ENCODE measurements at regions not wholly inside any gene's neighbourhood (a gene's known extent, or its start where the extent isn't known, plus 50 kb on each side); places are given as distances from the start of the nearest gene placed in this dataset.

DNA sequence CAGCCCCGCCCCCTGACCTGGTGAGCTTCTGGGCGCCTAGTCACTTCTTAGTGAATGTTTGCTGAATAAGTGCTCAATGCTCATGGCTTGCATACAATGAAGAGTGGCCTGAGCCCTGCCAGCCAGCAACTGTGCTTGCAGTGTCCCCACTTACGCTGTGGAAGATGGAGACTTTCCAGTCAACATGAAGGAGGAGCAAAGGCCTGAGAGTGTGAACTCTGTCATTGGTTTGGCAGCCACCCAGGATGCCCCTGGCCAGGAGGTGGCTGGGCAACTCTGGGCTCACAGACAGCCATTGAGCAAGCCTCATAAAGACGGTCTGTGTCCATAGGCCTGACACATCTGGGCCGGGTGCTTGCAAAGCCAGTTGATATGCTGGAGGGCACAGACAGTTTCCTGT, 72.1 kb upstream of the MAMLD1 start:
- H3K27me3 Mint-ChIP-seq (ENCODE audit: low read depth) = no peaks in the 10 kb centered on the region
- peaks cover 21% of the 10 kb centered on the region for H3K9me3 Mint-ChIP-seq (ENCODE audit: low read depth)
- no peaks in the 10 kb centered on the region for H3K4me1 Mint-ChIP-seq (ENCODE audit: low read depth)
- TF ChIP-seq CTCF (IDR thresholded peaks at IDR 0.05) = no peak
- H3K4me3 Mint-ChIP-seq (ENCODE audit: unreplicated experiment) = no peak overlapping the region
- no peaks in the 10 kb centered on the region for H3K36me3 Mint-ChIP-seq (ENCODE audit: low read depth)
- no peak for DNase-seq (ENCODE audit: low spot score)
- H3K27ac Mint-ChIP-seq (ENCODE audit: unreplicated experiment) = no peak overlapping the region

DNA sequence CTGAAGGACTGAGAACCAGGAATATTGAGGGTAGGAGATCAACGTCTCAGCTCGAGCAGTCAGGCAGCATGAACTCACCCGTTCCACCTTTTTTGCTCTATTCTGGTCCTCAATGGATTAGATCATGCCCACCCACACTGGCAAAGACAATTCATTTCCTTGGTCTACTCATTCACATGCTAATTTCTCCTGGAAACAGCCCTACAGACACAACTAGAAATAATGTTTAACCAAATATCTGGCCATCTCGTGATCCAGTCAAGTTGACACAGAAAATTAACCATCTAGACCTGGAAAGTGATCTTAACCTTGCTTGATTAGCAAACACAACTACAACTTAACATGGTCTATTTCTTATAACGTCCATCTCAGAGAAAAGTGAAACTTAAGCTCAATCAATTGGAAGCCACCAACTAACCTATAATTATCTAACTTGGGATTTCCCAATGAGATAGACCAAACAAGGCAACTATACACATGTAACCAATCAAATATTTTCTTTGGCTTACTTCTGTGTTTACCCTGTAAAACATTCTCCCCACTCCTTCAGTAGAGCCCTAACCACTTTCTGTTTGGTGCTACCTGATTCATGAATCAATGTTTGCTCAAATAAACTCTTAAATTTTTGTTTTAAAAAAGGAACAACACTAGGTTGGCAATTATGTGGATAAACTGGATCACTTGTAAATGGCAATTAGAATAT, 69.7 kb upstream of the MAMLD1 start:
- H3K36me3 Mint-ChIP-seq (ENCODE audit: low read depth) = no peaks in the 10 kb centered on the region
- no peak for DNase-seq (ENCODE audit: low spot score)
- TF ChIP-seq CTCF (IDR thresholded peaks at IDR 0.05) = no peak
- no peaks in the 10 kb centered on the region for H3K27me3 Mint-ChIP-seq (ENCODE audit: low read depth)
- no peak overlapping the region for H3K27ac Mint-ChIP-seq (ENCODE audit: unreplicated experiment)
- H3K4me1 Mint-ChIP-seq (ENCODE audit: low read depth) = peaks cover 1% of the 10 kb centered on the region
- H3K4me3 Mint-ChIP-seq (ENCODE audit: unreplicated experiment) = no peak overlapping the region
- H3K9me3 Mint-ChIP-seq (ENCODE audit: low read depth) = peaks cover 18% of the 10 kb centered on the region

DNA sequence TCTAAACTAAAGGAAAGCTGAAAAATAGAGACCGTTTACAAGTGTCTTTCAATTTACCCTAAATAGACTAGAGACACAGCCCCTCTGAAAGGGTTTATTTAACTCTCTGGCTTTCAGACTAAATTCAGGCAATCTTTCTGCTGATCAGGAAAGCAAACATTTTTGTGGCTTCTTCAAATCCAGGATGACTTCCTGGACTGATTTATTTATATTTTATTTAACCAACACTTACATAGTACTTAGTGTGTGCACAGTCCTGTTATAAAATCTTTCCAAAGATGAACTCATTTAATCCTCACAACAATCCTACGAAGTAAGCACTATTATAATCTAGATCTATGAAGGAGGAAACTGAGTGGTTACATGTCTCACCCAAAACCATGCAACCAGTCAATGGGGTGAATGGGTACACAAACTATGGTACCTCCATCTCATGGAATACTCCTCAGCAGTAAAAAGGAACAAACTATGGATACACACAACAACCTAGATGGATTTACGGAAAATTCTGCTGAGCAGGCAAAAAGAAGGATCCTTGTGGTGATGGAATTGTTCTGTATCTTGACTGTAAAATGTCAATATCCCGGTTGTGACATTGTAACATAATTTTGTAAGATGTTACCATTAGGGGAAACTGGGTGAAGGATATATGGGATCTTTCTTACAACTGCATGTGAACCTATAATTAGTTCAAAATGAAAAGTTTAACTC, 64.1 kb upstream of the MAMLD1 start:
- DNase-seq (ENCODE audit: low spot score) = no peak

DNA sequence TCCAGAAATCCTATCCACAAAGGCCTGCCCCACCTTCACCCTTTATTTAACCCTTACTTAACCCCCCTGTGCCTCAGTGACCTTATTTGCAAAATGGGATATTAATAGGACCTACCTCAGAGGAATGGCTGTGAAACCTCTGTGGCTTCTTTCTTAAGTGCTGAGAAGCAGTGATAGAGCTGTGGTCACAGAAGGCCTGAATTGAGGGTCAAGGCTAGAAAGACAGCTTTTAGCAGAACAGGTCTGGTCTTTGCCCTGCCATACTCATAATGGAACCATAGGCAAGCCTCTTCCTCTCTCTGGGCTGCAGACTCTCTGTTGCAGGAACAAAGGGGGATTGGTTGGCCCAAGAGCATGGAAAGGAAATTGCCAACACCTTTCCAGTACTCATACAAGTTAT, 63.5 kb upstream of the MAMLD1 start:
- peaks cover 4% of the 10 kb centered on the region for H3K4me1 Mint-ChIP-seq (ENCODE audit: low read depth)
- no peak overlapping the region for H3K27ac Mint-ChIP-seq (ENCODE audit: unreplicated experiment)
- no peak overlapping the region for H3K4me3 Mint-ChIP-seq (ENCODE audit: unreplicated experiment)
- no peak for DNase-seq (ENCODE audit: low spot score)
- TF ChIP-seq CTCF (IDR thresholded peaks at IDR 0.05) = no peak
- H3K9me3 Mint-ChIP-seq (ENCODE audit: low read depth) = no peaks in the 10 kb centered on the region
- H3K27me3 Mint-ChIP-seq (ENCODE audit: low read depth) = no peaks in the 10 kb centered on the region
- no peaks in the 10 kb centered on the region for H3K36me3 Mint-ChIP-seq (ENCODE audit: low read depth)

More for the DNA sequence above, 64.1 kb upstream of the MAMLD1 start:
- TF ChIP-seq CTCF (IDR thresholded peaks at IDR 0.05) = no peak
- Mint-ChIP-seq H3K27ac (ENCODE audit: unreplicated experiment) (no peak overlapping the region), H3K9me3 (ENCODE audit: low read depth) (no peaks in the 10 kb centered on the region), H3K27me3 (ENCODE audit: low read depth) (no peaks in the 10 kb centered on the region), H3K4me3 (ENCODE audit: unreplicated experiment) (no peak overlapping the region), H3K36me3 (ENCODE audit: low read depth) (no peaks in the 10 kb centered on the region), H3K4me1 (ENCODE audit: low read depth) (peaks cover 4% of the 10 kb centered on the region)

DNA sequence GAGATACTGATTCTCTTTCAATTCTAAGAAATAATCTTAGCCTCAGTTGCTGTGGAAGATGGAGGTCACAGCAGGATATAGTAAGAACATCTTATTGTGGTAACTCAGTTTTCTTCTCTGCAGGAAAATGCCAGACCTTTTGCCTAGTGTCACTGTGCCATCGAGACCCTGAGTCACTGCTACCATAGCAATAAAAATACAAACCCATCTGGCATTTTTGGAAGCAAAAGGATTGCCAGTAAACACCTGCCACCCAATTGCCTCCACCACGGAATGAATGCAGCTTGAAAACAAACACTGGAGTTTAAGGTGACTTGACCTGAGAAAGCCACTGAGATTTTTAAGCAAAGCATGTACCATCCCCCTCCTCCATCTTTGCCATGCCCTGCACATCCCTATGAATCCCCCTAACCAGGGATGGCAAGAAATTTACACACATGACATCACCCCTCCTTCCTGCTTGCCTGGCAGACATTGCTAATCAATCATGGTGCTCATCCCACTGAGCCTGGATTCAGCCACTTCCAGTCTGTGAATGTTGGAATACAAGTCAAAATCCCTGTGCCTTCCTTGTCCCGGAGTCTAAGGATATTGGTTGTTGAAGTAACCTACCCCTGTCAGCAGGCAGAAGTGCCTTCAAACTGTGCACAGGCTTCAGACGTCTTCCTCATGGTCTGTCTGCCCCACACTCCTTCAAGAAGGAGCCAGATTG, 59.6 kb upstream of the MAMLD1 start:
- H3K27ac Mint-ChIP-seq (ENCODE audit: unreplicated experiment) = no peak overlapping the region
- H3K36me3 Mint-ChIP-seq (ENCODE audit: low read depth) = no peaks in the 10 kb centered on the region
- no peaks in the 10 kb centered on the region for H3K9me3 Mint-ChIP-seq (ENCODE audit: low read depth)
- no peak for DNase-seq (ENCODE audit: low spot score)
- no peak for TF ChIP-seq CTCF (IDR thresholded peaks at IDR 0.05)
- no peaks in the 10 kb centered on the region for H3K27me3 Mint-ChIP-seq (ENCODE audit: low read depth)
- no peak overlapping the region for H3K4me3 Mint-ChIP-seq (ENCODE audit: unreplicated experiment)
- peaks cover 2% of the 10 kb centered on the region for H3K4me1 Mint-ChIP-seq (ENCODE audit: low read depth)
